ENCODE measurements at regions not wholly inside any gene's neighbourhood (a gene's known extent, or its start where the extent isn't known, plus 50 kb on each side); places are given as distances from the start of the nearest gene placed in this dataset.

- TF ChIP-seq TAF1 (IDR thresholded peaks at IDR 0.05; ENCODE audit: control insufficient read depth, extremely low read depth, insufficient read depth, low read length, severe bottlenecking), result no peak
- TF ChIP-seq GATAD2B (IDR thresholded peaks at IDR 0.05; ENCODE audit: borderline replicate concordance), result no peak
- TF ChIP-seq ZNF146 (CRISPR knock-in tag; IDR thresholded peaks at IDR 0.05; ENCODE audit: unreplicated experiment), result no peak
Observed at GRCh38 chr5:101505891-101506570, 602.9 kb upstream of the ST8SIA4 start.

All from K562 (cell line).